ENCODE measurements at regions not wholly inside any gene's neighbourhood (a gene's known extent, or its start where the extent isn't known, plus 50 kb on each side); places are given as distances from the start of the nearest gene placed in this dataset.

DNA sequence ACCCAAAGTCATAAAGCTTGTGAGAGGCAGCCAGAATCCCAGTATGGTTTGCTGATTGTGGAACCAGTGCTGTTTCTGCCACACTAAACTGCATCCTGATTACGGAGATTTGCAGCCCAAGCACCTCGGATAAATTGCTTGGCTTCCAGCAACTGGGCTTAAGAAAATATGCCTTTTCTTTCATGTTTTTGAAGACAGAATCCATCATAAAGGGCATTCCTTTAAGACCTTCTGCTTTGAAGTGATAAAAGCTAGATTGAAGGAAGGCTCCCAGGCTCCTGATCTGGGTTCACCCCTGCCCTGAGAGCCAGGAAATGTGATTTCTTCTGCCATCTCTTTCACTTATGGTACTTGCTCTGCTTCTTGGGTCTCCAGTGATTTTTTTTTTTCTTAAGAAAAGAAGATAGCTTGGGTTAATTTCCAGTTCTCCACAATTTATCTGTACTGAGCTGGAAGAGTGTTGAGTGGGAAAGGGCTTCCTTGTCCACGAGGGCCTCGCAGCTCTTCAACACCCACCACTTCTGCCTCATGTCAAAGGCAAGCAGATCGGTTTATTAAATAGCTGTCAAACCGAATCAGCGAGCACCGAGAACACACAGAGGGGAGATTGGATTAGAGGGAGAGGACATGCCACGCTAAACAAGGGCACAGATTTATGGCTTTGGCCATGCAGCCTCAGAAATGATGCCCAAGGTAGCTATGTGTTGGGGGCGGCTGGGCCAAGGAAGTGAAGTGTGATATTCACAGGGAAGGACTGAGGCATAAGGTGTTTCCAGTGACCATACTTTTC lies 94.9 kb upstream of the TBX20 start:
- Histone ChIP-seq H3K27ac (ENCODE audit: low read depth in 2 of 2, low read length in 1 of 2) (no peak overlapping the region), H3K4me3 (ENCODE audit: low read depth in 1 of 2, low read length in 2 of 2) (no peak overlapping the region), H3K9me3 (ENCODE audit: control insufficient read depth in 2 of 2, insufficient read depth in 1 of 2, low read depth in 1 of 2, low read length in 1 of 2) (no peaks in the 10 kb centered on the region), H3K36me3 (ENCODE audit: control insufficient read depth in 2 of 2, insufficient read depth in 2 of 2, low read length in 1 of 2) (no peaks in the 10 kb centered on the region), H3K27me3 (ENCODE audit: control insufficient read depth in 1 of 2, insufficient read depth in 2 of 2, low read length in 2 of 2) (no peaks in the 10 kb centered on the region), H3K4me1 (ENCODE audit: control insufficient read depth in 2 of 2, insufficient read depth in 2 of 2, low read length in 1 of 2) (no peaks in the 10 kb centered on the region)
- WGBS, 2 donors, result 78 to 82% methylated on average over 10 of the region's 10 CpGs

DNA sequence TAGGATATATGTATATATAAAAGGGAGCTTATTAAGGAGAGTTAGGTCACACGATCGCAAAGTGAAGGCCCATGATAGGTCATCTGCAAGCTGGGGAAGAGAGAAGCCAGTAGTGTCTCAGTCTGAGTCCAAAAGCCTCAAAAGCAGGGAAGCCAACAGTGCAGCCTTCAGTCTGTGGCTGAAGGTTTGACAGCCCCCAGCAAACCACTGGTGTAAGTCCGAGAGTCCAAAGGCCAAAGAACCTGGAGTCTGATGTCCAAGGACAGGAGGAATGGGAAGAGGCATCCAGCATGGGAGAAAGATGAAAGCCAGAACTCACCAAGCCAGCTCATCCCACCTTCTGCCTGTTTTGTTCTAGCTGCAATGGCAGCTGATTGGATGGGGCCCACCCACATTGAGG lies 88.9 kb upstream of the TBX20 start:
- H3K27me3 ChIP-seq (ENCODE audit: control insufficient read depth in 1 of 2, insufficient read depth in 2 of 2, low read length in 2 of 2), result no peaks in the 10 kb centered on the region
- WGBS, 2 donors, result 86 to 95% methylated on average over 3 of the region's 3 CpGs
- H3K36me3 ChIP-seq (ENCODE audit: control insufficient read depth in 2 of 2, insufficient read depth in 2 of 2, low read length in 1 of 2), result no peaks in the 10 kb centered on the region
- no peak overlapping the region for H3K4me3 ChIP-seq (ENCODE audit: low read depth in 1 of 2, low read length in 2 of 2)
- no peaks in the 10 kb centered on the region for H3K9me3 ChIP-seq (ENCODE audit: control insufficient read depth in 2 of 2, insufficient read depth in 1 of 2, low read depth in 1 of 2, low read length in 1 of 2)
- H3K4me1 ChIP-seq (ENCODE audit: control insufficient read depth in 2 of 2, insufficient read depth in 2 of 2, low read length in 1 of 2), result no peaks in the 10 kb centered on the region
- H3K27ac ChIP-seq (ENCODE audit: low read depth in 2 of 2, low read length in 1 of 2), result no peak overlapping the region

DNA sequence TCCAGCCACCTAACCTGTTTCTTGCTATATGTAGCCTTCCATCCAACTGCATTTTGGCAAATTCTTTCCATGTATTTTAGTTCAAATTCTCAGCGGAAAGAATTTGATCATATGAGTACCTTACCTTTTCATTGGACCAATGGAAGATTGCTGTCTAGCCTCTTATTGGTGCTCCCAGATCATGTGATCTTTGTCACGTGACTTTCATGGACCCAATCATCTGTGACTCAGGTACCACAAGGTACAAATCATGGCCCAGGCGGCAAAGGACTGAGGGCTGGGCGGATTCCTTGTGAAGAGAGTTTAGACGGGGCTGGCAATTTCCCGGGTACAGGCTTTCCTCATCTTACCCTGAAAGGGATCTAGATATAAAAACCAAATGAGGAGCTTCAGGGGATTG lies 85.9 kb upstream of the TBX20 start:
- H3K27me3 ChIP-seq (ENCODE audit: control insufficient read depth in 1 of 2, insufficient read depth in 2 of 2, low read length in 2 of 2), result no peaks in the 10 kb centered on the region
- no peaks in the 10 kb centered on the region for H3K9me3 ChIP-seq (ENCODE audit: control insufficient read depth in 2 of 2, insufficient read depth in 1 of 2, low read depth in 1 of 2, low read length in 1 of 2)
- 88% methylated on average over 6 of the region's 6 CpGs for WGBS, 2 donors
- H3K4me1 ChIP-seq (ENCODE audit: control insufficient read depth in 2 of 2, insufficient read depth in 2 of 2, low read length in 1 of 2), result no peaks in the 10 kb centered on the region
- H3K36me3 ChIP-seq (ENCODE audit: control insufficient read depth in 2 of 2, insufficient read depth in 2 of 2, low read length in 1 of 2), result no peaks in the 10 kb centered on the region
- H3K27ac ChIP-seq (ENCODE audit: low read depth in 2 of 2, low read length in 1 of 2), result no peak overlapping the region
- no peak overlapping the region for H3K4me3 ChIP-seq (ENCODE audit: low read depth in 1 of 2, low read length in 2 of 2)

DNA sequence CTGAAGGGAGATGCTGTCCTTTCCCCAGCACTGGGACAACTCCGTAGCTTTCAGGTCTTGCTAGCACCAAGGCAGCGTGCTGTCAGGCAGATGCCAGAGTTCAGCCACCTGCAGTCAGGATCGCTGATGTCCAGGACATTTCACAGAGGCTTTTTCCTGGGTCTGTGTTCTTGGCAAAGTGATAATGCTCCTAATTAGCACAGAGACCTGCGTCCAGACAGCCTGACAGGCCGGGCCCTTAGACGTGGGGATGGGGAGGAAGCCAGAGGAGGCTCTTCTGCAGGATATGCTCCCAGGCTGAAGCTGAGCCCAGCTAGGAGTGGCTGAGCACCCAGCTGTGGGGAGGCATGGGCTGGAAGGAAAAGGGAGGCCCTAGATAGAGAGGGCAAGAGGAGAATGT lies 82.5 kb upstream of the TBX20 start:
- WGBS, 2 donors, result 60 to 64% methylated on average over 6 of the region's 6 CpGs
- H3K4me1 ChIP-seq (ENCODE audit: control insufficient read depth in 2 of 2, insufficient read depth in 2 of 2, low read length in 1 of 2), result no peaks in the 10 kb centered on the region
- H3K27me3 ChIP-seq (ENCODE audit: control insufficient read depth in 1 of 2, insufficient read depth in 2 of 2, low read length in 2 of 2), result no peaks in the 10 kb centered on the region
- H3K36me3 ChIP-seq (ENCODE audit: control insufficient read depth in 2 of 2, insufficient read depth in 2 of 2, low read length in 1 of 2), result no peaks in the 10 kb centered on the region
- no peaks in the 10 kb centered on the region for H3K9me3 ChIP-seq (ENCODE audit: control insufficient read depth in 2 of 2, insufficient read depth in 1 of 2, low read depth in 1 of 2, low read length in 1 of 2)
- H3K4me3 ChIP-seq (ENCODE audit: low read depth in 1 of 2, low read length in 2 of 2), result no peak overlapping the region
- H3K27ac ChIP-seq (ENCODE audit: low read depth in 2 of 2, low read length in 1 of 2), result no peak overlapping the region

DNA sequence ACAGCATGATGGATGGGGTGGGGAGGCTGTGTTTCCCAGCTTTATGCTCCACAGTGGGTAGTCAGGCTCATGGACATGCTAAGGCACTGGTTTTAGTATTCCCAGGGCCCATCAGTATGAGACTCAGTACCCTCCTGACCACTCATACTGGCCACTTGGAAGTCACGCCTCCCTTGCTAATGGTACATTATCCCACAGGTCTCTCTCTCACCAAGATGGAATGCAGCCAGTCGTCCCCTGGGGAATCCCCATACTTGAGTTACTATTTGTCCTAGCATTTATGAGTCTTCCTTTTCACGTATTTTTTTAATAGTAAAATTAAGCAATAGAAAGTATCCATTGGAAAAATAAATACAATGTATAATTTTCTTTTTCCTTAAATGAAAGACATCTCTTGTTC lies 80.6 kb upstream of the TBX20 start:
- Histone ChIP-seq H3K36me3 (ENCODE audit: control insufficient read depth in 2 of 2, insufficient read depth in 2 of 2, low read length in 1 of 2) (no peaks in the 10 kb centered on the region), H3K9me3 (ENCODE audit: control insufficient read depth in 2 of 2, insufficient read depth in 1 of 2, low read depth in 1 of 2, low read length in 1 of 2) (no peaks in the 10 kb centered on the region), H3K27me3 (ENCODE audit: control insufficient read depth in 1 of 2, insufficient read depth in 2 of 2, low read length in 2 of 2) (no peaks in the 10 kb centered on the region), H3K4me3 (ENCODE audit: low read depth in 1 of 2, low read length in 2 of 2) (no peak overlapping the region), H3K27ac (ENCODE audit: low read depth in 2 of 2, low read length in 1 of 2) (no peak overlapping the region), H3K4me1 (ENCODE audit: control insufficient read depth in 2 of 2, insufficient read depth in 2 of 2, low read length in 1 of 2) (no peaks in the 10 kb centered on the region)
- 61 to 68% methylated on average over 3 of the region's 3 CpGs for WGBS, 2 donors

DNA sequence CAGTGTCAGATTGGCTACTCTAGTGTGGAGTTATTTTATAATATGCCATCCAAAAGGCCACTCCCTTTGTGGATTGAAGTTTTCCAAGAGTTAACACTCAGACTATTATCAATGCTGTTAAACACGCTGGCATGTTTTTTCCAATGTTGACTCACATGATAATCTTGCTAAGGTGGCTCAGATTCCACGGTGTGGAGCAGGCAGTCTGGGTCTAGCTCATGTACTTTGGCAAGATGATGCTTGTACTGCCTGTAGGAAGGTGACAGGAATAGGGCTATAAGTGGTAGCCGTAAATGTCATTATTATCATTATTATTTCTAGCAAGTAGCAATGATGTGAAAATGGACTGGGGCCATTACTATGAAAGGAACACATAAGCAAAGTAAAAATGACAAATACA lies 79.4 kb upstream of the TBX20 start:
- no peaks in the 10 kb centered on the region for H3K4me1 ChIP-seq (ENCODE audit: control insufficient read depth in 2 of 2, insufficient read depth in 2 of 2, low read length in 1 of 2)
- H3K27ac ChIP-seq (ENCODE audit: low read depth in 2 of 2, low read length in 1 of 2), result no peak overlapping the region
- 58 to 66% methylated on average over 3 of the region's 3 CpGs for WGBS, 2 donors
- no peaks in the 10 kb centered on the region for H3K36me3 ChIP-seq (ENCODE audit: control insufficient read depth in 2 of 2, insufficient read depth in 2 of 2, low read length in 1 of 2)
- no peak overlapping the region for H3K4me3 ChIP-seq (ENCODE audit: low read depth in 1 of 2, low read length in 2 of 2)
- no peaks in the 10 kb centered on the region for H3K9me3 ChIP-seq (ENCODE audit: control insufficient read depth in 2 of 2, insufficient read depth in 1 of 2, low read depth in 1 of 2, low read length in 1 of 2)
- H3K27me3 ChIP-seq (ENCODE audit: control insufficient read depth in 1 of 2, insufficient read depth in 2 of 2, low read length in 2 of 2), result no peaks in the 10 kb centered on the region

DNA sequence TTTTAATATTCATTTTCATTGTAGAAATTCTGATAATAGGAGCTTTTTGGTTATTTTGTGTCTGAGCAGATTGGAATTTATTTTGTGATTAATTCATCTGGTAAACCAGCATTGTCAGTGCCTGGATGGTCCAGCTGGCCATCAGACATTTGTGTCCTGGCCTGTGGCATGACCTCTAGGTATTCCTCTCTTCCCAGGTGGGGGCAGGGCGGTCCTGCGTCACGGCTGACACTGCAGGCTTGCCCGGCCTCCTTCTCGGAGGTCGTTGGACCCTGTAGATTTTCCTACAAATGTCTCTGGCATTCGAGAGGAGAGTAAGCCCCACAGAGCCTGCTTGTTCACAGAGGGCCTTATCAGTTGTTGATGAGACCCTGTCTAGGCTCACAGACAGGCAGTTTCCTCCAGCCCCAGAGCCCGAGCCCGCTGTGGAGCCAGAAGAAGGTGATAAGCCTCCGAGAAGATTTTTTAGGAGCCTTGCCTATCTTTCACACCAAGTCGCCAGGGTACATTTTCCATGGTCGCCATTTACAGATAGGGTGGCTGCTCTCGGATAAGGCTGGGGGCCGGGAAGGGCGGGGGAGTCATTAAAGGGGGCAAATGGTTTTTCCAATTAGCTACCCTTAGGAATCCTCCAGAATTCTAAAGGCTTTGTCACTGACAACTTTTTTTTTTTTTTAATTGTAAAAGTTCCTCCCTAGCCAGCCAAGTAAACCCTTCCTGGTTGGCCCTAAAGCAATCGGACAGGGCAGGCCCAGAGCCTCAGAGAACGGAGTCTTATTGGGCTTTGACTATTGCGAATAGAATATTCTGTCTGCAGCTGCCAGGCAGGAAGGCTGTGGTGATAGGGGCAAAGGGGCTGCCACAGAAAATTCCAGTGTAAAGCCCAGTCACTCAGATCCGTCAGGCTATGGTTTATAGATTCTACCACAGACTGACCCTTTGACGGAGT lies 78.1 kb upstream of the TBX20 start:
- Histone ChIP-seq H3K27me3 (ENCODE audit: control insufficient read depth in 1 of 2, insufficient read depth in 2 of 2, low read length in 2 of 2) (no peaks in the 10 kb centered on the region), H3K36me3 (ENCODE audit: control insufficient read depth in 2 of 2, insufficient read depth in 2 of 2, low read length in 1 of 2) (no peaks in the 10 kb centered on the region), H3K9me3 (ENCODE audit: control insufficient read depth in 2 of 2, insufficient read depth in 1 of 2, low read depth in 1 of 2, low read length in 1 of 2) (no peaks in the 10 kb centered on the region), H3K4me1 (ENCODE audit: control insufficient read depth in 2 of 2, insufficient read depth in 2 of 2, low read length in 1 of 2) (no peaks in the 10 kb centered on the region), H3K4me3 (ENCODE audit: low read depth in 1 of 2, low read length in 2 of 2) (no peak overlapping the region), H3K27ac (ENCODE audit: low read depth in 2 of 2, low read length in 1 of 2) (no peak overlapping the region)
- 66 to 71% methylated on average over 20 of the region's 20 CpGs for WGBS, 2 donors

DNA sequence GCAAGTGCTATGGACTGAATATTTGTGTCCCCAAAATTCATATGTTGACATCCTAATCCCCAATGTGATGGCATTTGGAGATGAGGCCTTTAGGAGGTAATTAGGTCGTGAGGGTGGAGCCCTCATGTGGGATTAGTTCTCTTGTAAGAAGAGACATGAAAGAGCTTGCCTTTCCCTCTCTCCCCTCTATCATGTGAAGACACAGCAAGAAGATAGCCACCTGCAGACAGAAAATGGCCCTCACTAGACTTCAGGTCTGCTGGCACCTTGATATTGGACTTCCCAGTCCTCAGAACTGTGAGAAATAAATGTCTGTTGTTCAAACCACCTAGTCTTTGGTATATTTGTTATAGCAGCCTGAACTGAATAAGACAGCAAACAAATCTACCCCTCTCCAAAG lies 75.1 kb upstream of the TBX20 start:
- H3K4me3 ChIP-seq (ENCODE audit: low read depth in 1 of 2, low read length in 2 of 2), result no peak overlapping the region
- no peak overlapping the region for H3K27ac ChIP-seq (ENCODE audit: low read depth in 2 of 2, low read length in 1 of 2)
- no peaks in the 10 kb centered on the region for H3K36me3 ChIP-seq (ENCODE audit: control insufficient read depth in 2 of 2, insufficient read depth in 2 of 2, low read length in 1 of 2)
- no peaks in the 10 kb centered on the region for H3K27me3 ChIP-seq (ENCODE audit: control insufficient read depth in 1 of 2, insufficient read depth in 2 of 2, low read length in 2 of 2)
- H3K4me1 ChIP-seq (ENCODE audit: control insufficient read depth in 2 of 2, insufficient read depth in 2 of 2, low read length in 1 of 2), result no peaks in the 10 kb centered on the region
- WGBS, 2 donors, result 41 to 44% methylated on average over 1 of the region's 1 CpG
- H3K9me3 ChIP-seq (ENCODE audit: control insufficient read depth in 2 of 2, insufficient read depth in 1 of 2, low read depth in 1 of 2, low read length in 1 of 2), result no peaks in the 10 kb centered on the region

DNA sequence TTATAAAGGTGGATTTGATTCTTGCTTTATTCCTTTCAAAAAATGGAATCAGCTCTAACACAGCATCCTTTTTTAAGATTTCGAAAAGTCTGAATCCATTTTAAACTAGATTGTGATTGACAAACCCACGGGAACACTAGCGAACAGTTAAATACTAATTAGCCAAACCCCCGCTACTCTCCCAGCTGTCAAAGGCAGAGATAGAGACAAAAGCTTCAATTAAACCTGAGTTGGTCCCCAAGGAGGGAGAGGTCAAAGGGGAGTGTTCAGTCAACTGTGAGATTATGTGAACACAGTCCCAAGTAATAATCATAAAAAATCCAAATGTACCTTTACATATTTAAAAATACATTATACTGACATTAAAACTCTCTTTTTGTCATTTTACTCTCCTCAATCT lies 65.7 kb upstream of the TBX20 start:
- Histone ChIP-seq H3K27me3 (ENCODE audit: control insufficient read depth in 1 of 2, insufficient read depth in 2 of 2, low read length in 2 of 2) (no peaks in the 10 kb centered on the region), H3K4me3 (ENCODE audit: low read depth in 1 of 2, low read length in 2 of 2) (no peak overlapping the region), H3K4me1 (ENCODE audit: control insufficient read depth in 2 of 2, insufficient read depth in 2 of 2, low read length in 1 of 2) (no peaks in the 10 kb centered on the region), H3K9me3 (ENCODE audit: control insufficient read depth in 2 of 2, insufficient read depth in 1 of 2, low read depth in 1 of 2, low read length in 1 of 2) (no peaks in the 10 kb centered on the region), H3K36me3 (ENCODE audit: control insufficient read depth in 2 of 2, insufficient read depth in 2 of 2, low read length in 1 of 2) (no peaks in the 10 kb centered on the region), H3K27ac (ENCODE audit: low read depth in 2 of 2, low read length in 1 of 2) (no peak overlapping the region)
- 52 to 64% methylated on average over 4 of the region's 4 CpGs for WGBS, 2 donors
